SK-N-MC (cell line): ENCODE measurements at regions not wholly inside any gene's neighbourhood (a gene's known extent, or its start where the extent isn't known, plus 50 kb on each side); places are given as distances from the start of the nearest gene placed in this dataset.

Source experiments
- DNase-seq: peaks from one replicate; pipeline ENCODE4 v3.0.0-alpha.2; 2011; ENCODE audit warnings: low read depth, low spot score
- H3K27ac ChIP-seq: fragments of 200-600 bp; sonication (generic); 2 replicates; pipeline ENCODE4 v1.5.1; 2016; ENCODE audit warnings: mixed run types
- H3K36me3 ChIP-seq: fragments of 200-600 bp; sonication (generic); 2 replicates; pipeline ENCODE4 v1.6.1; 2017; ENCODE audit warnings: antibody characterized with exemption, low read length, mixed read lengths; ENCODE audit not compliant: insufficient read depth
- H3K4me3 ChIP-seq: fragments of 200-600 bp; sonication (generic); 2 replicates; pipeline ENCODE4 v1.5.1; 2016
- H3K9ac ChIP-seq: fragments of 200-600 bp; sonication (generic); 2 replicates; pipeline ENCODE4 v1.8.0; 2017; ENCODE audit warnings: mixed run types, mixed read lengths; ENCODE audit not compliant: insufficient read length
- H3K9me3 ChIP-seq: fragments of 200-600 bp; sonication (generic); 2 replicates; pipeline ENCODE4 v1.6.1; 2017; ENCODE audit warnings: low read depth, mild to moderate bottlenecking, antibody characterized with exemption, low read length, moderate library complexity, mixed read lengths
- EZH2 ChIP-seq: fragments of 200-600 bp; sonication (generic); IDR thresholded peaks from one replicate; pipeline ENCODE4 v1.6.1; 2017; ENCODE audit warnings: antibody characterized with exemption
- FOXP2 ChIP-seq: optimal IDR thresholded peaks from 2 replicates; pipeline ENCODE3; 2011; ENCODE audit warnings: mild to moderate bottlenecking, moderate library complexity; ENCODE audit not compliant: insufficient read depth; ENCODE audit errors: extremely low read length, control extremely low read depth
- POLR2AphosphoS5 ChIP-seq: IDR thresholded peaks from 2 replicates; pipeline ENCODE4 v1.6.1; 2012; ENCODE audit warnings: mild to moderate bottlenecking, low read depth, low read length, borderline replicate concordance

GRCh38 chr2:41923156-41923786, 124.5 kb upstream of the PKDCC start:
- H3K9me3 ChIP-seq, result no peaks in the 10 kb centered on the region
- no peak for DNase-seq
- peak overlapping the region; percentile 81 for H3K27ac ChIP-seq
- H3K4me3 ChIP-seq, result 0 out of 2 replicates have a peak overlapping the region, but pooled peaks have one; percentile 4
- H3K36me3 ChIP-seq, result no peaks in the 10 kb centered on the region
- TF ChIP-seq EZH2, result no peak
- TF ChIP-seq FOXP2, result peak; percentile 69
- H3K9ac ChIP-seq, result no peak overlapping the region

GRCh38 chr2:41924024-41924423, 123.8 kb upstream of the PKDCC start:
- Histone ChIP-seq H3K9ac (no peak overlapping the region), H3K4me3 (no peak overlapping the region), H3K27ac (no peak overlapping the region; the same call in 1 of the 2 replicates), H3K9me3 (no peaks in the 10 kb centered on the region), H3K36me3 (no peaks in the 10 kb centered on the region)
- DNase-seq, result no peak
- TF ChIP-seq POLR2AphosphoS5, result no peak

- DNase-seq, result no peak
- Histone ChIP-seq H3K27ac (peak overlapping the region; percentile 19; the same call in 1 of the 2 replicates), H3K9ac (no peak overlapping the region), H3K9me3 (no peaks in the 10 kb centered on the region), H3K36me3 (no peaks in the 10 kb centered on the region), H3K4me3 (no peak overlapping the region)
- TF ChIP-seq EZH2 (no peak), POLR2AphosphoS5 (no peak; the same call in 1 of the 2 replicates), FOXP2 (no peak)
Measured at GRCh38 chr2:41924709-41925408, 123.0 kb upstream of the PKDCC start.

GRCh38 chr2:41925712-41926111, 122.1 kb upstream of the PKDCC start:
- Histone ChIP-seq H3K9me3 (no peaks in the 10 kb centered on the region), H3K4me3 (no peak overlapping the region), H3K27ac (no peak overlapping the region), H3K36me3 (no peaks in the 10 kb centered on the region), H3K9ac (no peak overlapping the region)
- DNase-seq, result no peak
- no peak for TF ChIP-seq FOXP2
- TF ChIP-seq POLR2AphosphoS5, result no peak
- no peak for TF ChIP-seq EZH2

- TF ChIP-seq FOXP2 (no peak), EZH2 (no peak), POLR2AphosphoS5 (no peak)
- Histone ChIP-seq H3K4me3 (no peak overlapping the region), H3K9me3 (no peaks in the 10 kb centered on the region), H3K36me3 (no peaks in the 10 kb centered on the region), H3K27ac (no peak overlapping the region), H3K9ac (no peak overlapping the region)
- no peak for DNase-seq
Measured at GRCh38 chr2:41926614-41927580, 120.9 kb upstream of the PKDCC start.

- Histone ChIP-seq H3K27ac (no peak overlapping the region), H3K4me3 (no peak overlapping the region), H3K9me3 (no peaks in the 10 kb centered on the region), H3K36me3 (no peaks in the 10 kb centered on the region), H3K9ac (no peak overlapping the region)
- no peak for DNase-seq
- no peak for TF ChIP-seq EZH2
- TF ChIP-seq FOXP2, result no peak
- TF ChIP-seq POLR2AphosphoS5, result no peak
Measured at GRCh38 chr2:41927581-41928264, 120.1 kb upstream of the PKDCC start.

- TF ChIP-seq FOXP2 (no peak), POLR2AphosphoS5 (no peak), EZH2 (no peak)
- DNase-seq, result no peak
- Histone ChIP-seq H3K4me3 (no peak overlapping the region), H3K9ac (no peak overlapping the region), H3K36me3 (no peaks in the 10 kb centered on the region), H3K27ac (no peak overlapping the region), H3K9me3 (no peaks in the 10 kb centered on the region)
Measured at GRCh38 chr2:41928526-41928925, 119.3 kb upstream of the PKDCC start.

- Histone ChIP-seq H3K27ac (no peak overlapping the region), H3K36me3 (no peaks in the 10 kb centered on the region), H3K4me3 (no peak overlapping the region), H3K9ac (no peak overlapping the region), H3K9me3 (no peaks in the 10 kb centered on the region)
- TF ChIP-seq POLR2AphosphoS5, result no peak
- no peak for TF ChIP-seq FOXP2
- TF ChIP-seq EZH2, result no peak
- DNase-seq, result no peak
Measured at GRCh38 chr2:41930807-41931566, 116.8 kb upstream of the PKDCC start.
